Skeletal muscle satellite cell (primary cell): ENCODE measurements at regions not wholly inside any gene's neighbourhood (a gene's known extent, or its start where the extent isn't known, plus 50 kb on each side); places are given as distances from the start of the nearest gene placed in this dataset.
"Not testable (repeated sequence)": the region's sequence is repeated elsewhere in the genome, so short reads cannot be mapped to it uniquely, and the experiment has no call there.

Experiments used
- H3K27me3 ChIP-seq: 2 replicates; pipeline ENCODE4 v1.7.0; 2013; ENCODE audit warnings: low read length; ENCODE audit not compliant: control insufficient read depth, insufficient read depth
- H3K36me3 ChIP-seq: 2 replicates; pipeline ENCODE4 v1.7.0; 2013; ENCODE audit warnings: mild to moderate bottlenecking, control low read depth, low read length; ENCODE audit not compliant: insufficient read depth
- H3K4me1 ChIP-seq: 2 replicates; pipeline ENCODE4 v1.7.0; 2013; ENCODE audit warnings: low read length; ENCODE audit not compliant: control insufficient read depth, insufficient read depth
- H3K4me2 ChIP-seq: 2 replicates; pipeline ENCODE4 v1.7.0; 2013; ENCODE audit warnings: mild to moderate bottlenecking, low read length
- H3K4me3 ChIP-seq: 2 replicates; pipeline ENCODE4 v1.7.0; 2013; ENCODE audit warnings: low read length
- H3K9ac ChIP-seq: 2 replicates; pipeline ENCODE4 v1.7.0; 2013; ENCODE audit warnings: mild to moderate bottlenecking, low read depth, low read length, moderate library complexity
- H3K9me3 ChIP-seq: replicated peaks from 2 replicates; pipeline ENCODE4 v1.7.0; 2013; ENCODE audit warnings: mild to moderate bottlenecking, control low read depth, low read length

DNA sequence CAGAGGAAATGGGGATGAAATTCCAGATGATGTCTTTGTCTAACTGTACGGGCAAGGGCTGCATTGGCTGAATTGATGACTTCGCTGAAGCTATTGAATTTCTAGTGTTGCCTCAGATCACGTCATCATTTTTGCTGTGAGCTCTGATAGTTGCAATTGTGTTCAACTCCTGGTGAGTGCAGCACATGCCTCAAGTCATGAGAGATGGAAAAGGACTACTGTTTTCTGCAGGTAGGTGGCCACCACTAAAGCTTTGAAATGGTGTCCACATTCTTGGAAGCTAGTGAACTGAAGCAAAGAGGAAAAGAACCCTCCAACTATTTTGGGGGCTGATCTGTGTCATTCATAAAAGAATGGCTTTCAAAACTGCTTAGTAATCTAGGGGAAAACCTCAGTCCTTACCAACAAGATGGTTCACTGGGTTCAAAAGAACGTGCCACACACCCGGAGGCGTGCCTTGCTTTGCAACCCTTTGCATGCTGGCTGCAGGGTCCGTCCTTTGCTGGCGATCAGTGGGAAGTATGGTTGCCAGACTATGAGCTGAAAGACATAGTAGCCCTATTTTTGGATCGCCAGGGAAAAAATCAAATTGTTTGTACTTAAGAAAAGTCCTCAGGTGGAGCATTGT is 88.1 kb upstream of the STOX2 start:
- no peaks in the 10 kb centered on the region for H3K4me1 ChIP-seq
- peaks cover 3% of the 10 kb centered on the region for H3K27me3 ChIP-seq
- no peaks in the 10 kb centered on the region for H3K36me3 ChIP-seq
- no peak overlapping the region for H3K9ac ChIP-seq
- no peak overlapping the region for H3K4me3 ChIP-seq
- H3K9me3 ChIP-seq, result no peaks in the 10 kb centered on the region
- H3K4me2 ChIP-seq, result no peak overlapping the region

DNA sequence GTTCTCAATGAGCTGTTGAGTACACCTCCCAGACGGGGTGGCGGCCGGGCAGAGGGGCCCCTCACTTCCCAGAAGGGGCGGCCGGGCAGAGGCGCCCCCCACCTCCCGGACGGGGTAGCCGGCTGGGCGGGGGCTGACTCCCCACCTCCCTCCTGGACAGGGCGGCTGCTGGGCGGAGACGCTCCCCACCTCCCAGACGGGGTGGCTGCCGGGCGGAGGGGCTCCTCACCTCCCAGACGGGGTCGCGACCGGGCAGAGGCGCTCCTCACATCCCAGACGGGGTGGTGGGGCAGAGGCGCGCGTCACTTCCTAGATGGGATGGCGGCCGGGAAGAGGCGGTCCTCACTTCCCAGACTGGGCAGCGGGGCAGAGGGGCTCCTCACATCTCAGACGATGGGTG is 86.5 kb upstream of the STOX2 start:
- H3K36me3 ChIP-seq, H3K4me2 ChIP-seq, H3K9ac ChIP-seq, H3K4me1 ChIP-seq, H3K27me3 ChIP-seq, H3K4me3 ChIP-seq, H3K9me3 ChIP-seq: not testable (repeated sequence)

DNA sequence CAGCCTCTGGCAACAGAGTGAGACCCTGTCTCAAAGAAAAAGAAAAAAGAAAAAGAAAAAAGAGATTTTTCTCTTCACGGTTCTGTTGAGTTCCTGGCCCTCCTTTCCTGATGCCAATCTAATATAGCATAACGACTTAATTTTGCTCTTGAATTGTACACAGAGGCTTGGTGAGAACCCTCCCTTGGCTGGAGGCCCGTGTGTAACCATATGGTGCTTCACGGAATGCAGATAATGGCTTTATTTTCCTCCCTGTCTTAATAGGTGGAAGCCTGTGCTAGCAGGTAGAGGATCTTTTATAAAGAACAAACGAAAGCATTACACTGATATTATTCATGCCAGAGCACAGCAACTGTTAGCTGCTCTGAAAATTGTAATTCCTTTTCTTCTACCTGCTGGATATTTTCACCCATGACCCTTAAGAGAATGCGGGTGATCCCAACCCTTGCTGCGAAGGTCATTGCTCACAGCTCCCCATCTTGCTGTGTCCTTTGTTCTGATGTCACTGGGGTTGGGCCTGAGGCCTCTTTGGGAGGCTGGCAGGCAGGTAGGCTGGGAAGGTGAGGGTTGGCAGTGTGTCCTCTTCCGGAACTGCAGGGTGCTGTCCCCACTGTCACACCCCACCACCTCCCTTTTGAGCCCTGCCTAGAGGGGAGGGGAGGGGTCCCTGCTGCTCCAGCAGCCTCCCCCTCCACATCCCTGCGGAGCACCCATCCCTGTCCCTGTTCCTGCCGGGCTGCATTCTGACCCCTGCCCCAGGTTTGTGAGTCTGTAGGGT is 83.8 kb upstream of the STOX2 start:
- Histone ChIP-seq H3K4me3 (no peak overlapping the region), H3K36me3 (no peaks in the 10 kb centered on the region), H3K9me3 (no peaks in the 10 kb centered on the region), H3K9ac (no peak overlapping the region), H3K4me2 (no peak overlapping the region), H3K27me3 (peaks cover 3% of the 10 kb centered on the region), H3K4me1 (no peaks in the 10 kb centered on the region)

DNA sequence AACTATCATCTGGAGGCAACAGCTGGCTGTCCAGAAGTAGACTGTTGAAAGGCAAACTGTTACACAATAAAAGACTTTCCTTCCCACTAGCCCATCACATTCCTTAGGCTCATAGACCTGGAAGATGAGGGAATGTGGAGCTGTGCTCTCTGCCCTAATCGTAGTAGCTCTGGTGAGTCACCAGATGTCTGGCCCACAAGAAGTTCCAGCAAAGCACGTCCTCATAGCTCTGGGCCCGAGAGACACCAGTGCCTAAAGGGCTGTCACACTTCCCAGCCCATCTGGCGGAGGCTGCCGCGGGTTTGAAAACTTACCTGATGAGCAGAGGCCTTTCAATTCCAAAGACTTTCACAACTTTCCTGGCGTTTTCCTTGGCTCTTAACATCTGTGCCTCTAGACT is 81.7 kb upstream of the STOX2 start:
- H3K27me3 ChIP-seq, result no peaks in the 10 kb centered on the region
- H3K4me1 ChIP-seq, result no peaks in the 10 kb centered on the region
- no peaks in the 10 kb centered on the region for H3K9me3 ChIP-seq
- no peaks in the 10 kb centered on the region for H3K36me3 ChIP-seq
- H3K4me3 ChIP-seq, result no peak overlapping the region
- no peak overlapping the region for H3K4me2 ChIP-seq
- H3K9ac ChIP-seq, result no peak overlapping the region

DNA sequence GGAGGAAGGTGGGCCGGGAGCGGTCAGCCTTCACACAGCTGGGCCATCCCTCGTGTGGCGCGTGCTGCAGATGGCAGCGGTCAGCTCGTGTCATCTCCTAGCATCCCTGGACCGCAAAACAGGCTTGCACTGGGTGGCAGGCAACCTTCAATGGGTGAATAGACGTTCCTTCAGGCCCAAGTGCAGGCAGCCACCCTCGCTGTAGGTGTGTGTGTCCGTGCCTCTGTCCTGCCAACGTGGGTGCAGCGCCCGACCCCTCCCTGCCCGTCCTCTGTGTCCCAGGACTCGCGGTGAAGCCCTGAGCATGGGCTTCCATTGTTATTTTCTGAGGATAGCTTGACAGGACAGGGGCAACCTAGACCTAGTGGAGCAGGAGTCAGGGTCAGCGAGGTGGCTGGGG is 79.8 kb upstream of the STOX2 start:
- peaks cover 4% of the 10 kb centered on the region for H3K27me3 ChIP-seq
- H3K4me2 ChIP-seq, result no peak overlapping the region
- no peaks in the 10 kb centered on the region for H3K4me1 ChIP-seq
- no peaks in the 10 kb centered on the region for H3K9me3 ChIP-seq
- no peaks in the 10 kb centered on the region for H3K36me3 ChIP-seq
- H3K9ac ChIP-seq, result no peak overlapping the region
- H3K4me3 ChIP-seq, result no peak overlapping the region

DNA sequence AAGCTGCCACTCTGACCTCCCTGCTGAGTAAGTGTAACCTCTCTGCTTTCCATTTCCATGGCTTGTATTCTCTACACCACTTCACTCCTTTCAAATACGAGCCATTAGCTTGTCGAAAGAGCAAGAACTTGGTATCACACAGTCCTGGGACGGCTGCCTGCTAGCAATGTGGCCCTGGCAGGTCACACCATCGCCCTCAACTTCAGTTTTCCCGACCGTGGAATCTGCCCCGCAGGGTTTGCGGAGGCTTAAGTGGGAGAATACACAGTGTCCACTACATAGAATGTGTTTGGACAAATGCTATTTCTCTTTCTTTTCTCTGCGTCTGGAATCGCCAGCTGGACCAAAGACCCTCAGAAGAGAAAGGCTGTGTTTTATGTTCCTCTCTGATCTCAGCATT is 78.6 kb upstream of the STOX2 start:
- H3K27me3 ChIP-seq, result peaks cover 4% of the 10 kb centered on the region
- H3K4me2 ChIP-seq, result no peak overlapping the region
- no peaks in the 10 kb centered on the region for H3K36me3 ChIP-seq

DNA sequence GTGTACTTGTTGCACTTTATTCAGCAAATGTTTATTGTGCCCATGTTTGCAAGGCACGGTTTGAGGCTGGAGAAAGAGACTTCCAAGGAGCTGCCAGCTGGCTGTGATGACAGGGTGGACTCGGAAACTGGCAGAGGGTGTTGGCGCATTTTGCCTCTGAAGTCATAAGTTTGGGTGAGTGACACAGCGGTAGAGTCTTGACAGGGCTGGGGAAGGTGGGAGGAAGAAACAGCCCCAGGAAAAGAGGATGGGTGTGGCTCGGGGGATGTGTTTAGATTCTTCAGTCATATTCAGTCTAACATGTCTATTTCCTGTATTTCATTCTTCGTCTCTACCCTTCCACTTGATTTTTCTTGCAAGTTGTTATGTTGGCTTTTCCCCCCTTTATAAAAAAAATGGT is 77.0 kb upstream of the STOX2 start:
- Histone ChIP-seq H3K36me3 (no peaks in the 10 kb centered on the region), H3K4me1 (no peaks in the 10 kb centered on the region), H3K9ac (no peak overlapping the region), H3K4me3 (no peak overlapping the region), H3K4me2 (no peak overlapping the region), H3K27me3 (peaks cover 4% of the 10 kb centered on the region), H3K9me3 (no peaks in the 10 kb centered on the region)

More for the DNA sequence above, 78.6 kb upstream of the STOX2 start:
- Histone ChIP-seq H3K4me1 (no peaks in the 10 kb centered on the region), H3K9me3 (no peaks in the 10 kb centered on the region), H3K4me3 (no peak overlapping the region), H3K9ac (no peak overlapping the region)

DNA sequence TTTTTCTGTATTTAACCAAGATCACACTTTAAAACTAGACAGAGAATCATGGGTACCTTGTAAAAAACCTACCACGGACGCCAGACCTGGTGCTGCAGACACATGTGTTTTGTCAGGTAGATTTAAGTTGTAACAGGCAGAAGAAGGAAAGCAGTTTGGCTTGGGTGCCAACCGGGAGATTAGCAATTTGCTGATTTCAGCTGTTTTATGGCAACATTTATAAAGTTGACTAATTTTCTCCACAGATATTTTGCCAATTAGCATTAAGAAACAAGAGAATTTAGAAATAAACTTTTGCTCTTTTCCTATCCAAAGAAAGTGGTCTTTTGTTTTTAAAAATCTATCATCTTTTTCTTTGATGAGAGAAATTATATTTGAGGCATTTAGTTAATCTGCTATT is 76.3 kb upstream of the STOX2 start:
- Histone ChIP-seq H3K9ac (no peak overlapping the region), H3K4me3 (no peak overlapping the region), H3K36me3 (no peaks in the 10 kb centered on the region), H3K9me3 (no peaks in the 10 kb centered on the region), H3K4me1 (no peaks in the 10 kb centered on the region), H3K4me2 (no peak overlapping the region), H3K27me3 (peaks cover 4% of the 10 kb centered on the region)

DNA sequence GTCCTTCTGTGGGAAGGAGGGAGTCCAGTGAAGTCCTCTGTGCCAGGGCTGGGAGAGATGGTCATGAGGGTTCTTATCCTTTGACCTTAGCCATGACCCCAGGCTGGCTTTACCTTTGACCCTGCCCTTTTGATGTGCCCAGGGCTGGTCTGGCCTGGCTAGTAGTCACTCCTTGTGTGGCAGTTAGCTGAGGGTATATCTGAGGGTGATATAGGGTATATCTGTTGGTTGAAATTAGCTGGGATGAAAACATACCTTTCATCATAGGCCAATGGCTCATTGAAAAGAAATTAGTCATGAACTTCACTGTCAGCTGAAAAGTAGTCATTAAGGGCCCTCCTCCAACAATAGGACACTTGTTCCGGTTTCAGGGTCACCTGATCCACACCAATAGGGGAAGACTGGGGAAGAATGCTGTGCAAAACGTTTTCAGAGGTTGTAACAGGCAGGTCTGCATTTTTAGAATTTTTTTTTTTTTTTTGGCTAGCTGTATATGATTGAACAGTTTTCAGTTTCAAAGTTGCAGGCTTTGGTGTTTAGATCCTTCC is 74.6 kb upstream of the STOX2 start:
- Histone ChIP-seq H3K4me3 (no peak overlapping the region), H3K4me1 (no peaks in the 10 kb centered on the region), H3K9ac (no peak overlapping the region)

DNA sequence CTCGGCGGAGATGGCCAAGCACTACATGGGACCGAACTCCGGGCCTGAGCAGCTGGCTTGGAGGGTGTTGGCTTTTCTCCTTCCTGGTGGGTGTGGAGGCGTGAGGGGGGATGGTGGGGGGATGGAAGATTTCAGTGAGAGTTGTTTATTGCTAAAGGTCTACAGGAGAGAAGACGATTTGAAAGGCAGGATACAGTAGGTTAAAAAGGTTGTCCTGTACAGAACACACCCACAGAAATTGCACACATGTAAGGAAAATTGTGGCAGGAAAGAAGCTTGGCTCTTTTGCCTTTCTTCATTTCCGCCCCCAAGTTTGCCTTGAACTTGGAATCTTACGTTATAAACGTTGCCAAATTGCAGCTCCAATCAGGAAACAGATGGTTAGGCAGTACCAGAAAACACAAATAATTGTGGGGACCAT is 74.1 kb upstream of the STOX2 start:
- Histone ChIP-seq H3K9ac (no peak overlapping the region), H3K4me2 (no peak overlapping the region), H3K4me1 (no peaks in the 10 kb centered on the region), H3K36me3 (no peaks in the 10 kb centered on the region), H3K4me3 (no peak overlapping the region), H3K27me3 (peaks cover 4% of the 10 kb centered on the region), H3K9me3 (no peaks in the 10 kb centered on the region)

More for the DNA sequence above, 74.6 kb upstream of the STOX2 start:
- no peaks in the 10 kb centered on the region for H3K9me3 ChIP-seq
- no peaks in the 10 kb centered on the region for H3K36me3 ChIP-seq
- no peak overlapping the region for H3K4me2 ChIP-seq
- peaks cover 4% of the 10 kb centered on the region for H3K27me3 ChIP-seq

DNA sequence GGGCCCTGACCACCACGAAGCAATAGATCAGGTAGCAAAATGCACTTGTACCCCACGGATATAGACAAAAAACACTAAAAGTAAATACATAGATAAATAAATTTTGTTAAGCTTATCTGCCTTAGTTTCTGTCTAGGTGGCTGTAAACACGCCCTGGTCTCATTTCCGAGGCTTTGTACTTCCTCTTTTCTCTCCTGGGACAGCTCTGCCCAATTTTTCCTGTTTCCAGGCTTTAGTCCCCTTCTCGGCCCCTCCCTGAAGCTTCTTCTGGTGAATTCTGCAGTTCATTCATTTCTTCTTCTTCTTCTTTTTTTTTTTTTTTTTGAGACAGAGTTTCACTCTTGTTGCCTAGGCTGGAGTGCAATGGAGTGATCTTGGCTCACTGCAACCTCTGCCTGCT is 73.4 kb upstream of the STOX2 start:
- Histone ChIP-seq H3K9ac (no peak overlapping the region), H3K9me3 (no peaks in the 10 kb centered on the region), H3K36me3 (no peaks in the 10 kb centered on the region), H3K4me2 (no peak overlapping the region), H3K27me3 (peaks cover 4% of the 10 kb centered on the region), H3K4me1 (no peaks in the 10 kb centered on the region), H3K4me3 (no peak overlapping the region)
